A549 (cell line): ENCODE measurements at regions not wholly inside any gene's neighbourhood (a gene's known extent, or its start where the extent isn't known, plus 50 kb on each side); places are given as distances from the start of the nearest gene placed in this dataset.

ENCODE experiments used
- ATAC-seq, 2 experiments: fragments of 200-7000 bp in 1 of 2; fragments of >200 bp in 1 of 2; cut with Nextera tagmentation in 1 of 2; cut with Tn5 transposase in 1 of 2; 3 replicates each; pipeline versions ENCODE4 v1.8.0 to v1.9.1; 2018 to 2020; ENCODE audit warnings: mild to moderate bottlenecking in 1 of 2, moderate library complexity in 1 of 2
- CTCF ChIA-PET: fragments of 300-600 bp; sonication (Branson Sonifier 250); formaldehyde crosslinking; extraction: SDS; loops from one replicate; lab custom pipeline; 2021; ENCODE audit warnings: antibody characterized with exemption, inconsistent platforms; lab: Yijun Ruan, JAX
- POLR2A ChIA-PET: fragments of 350-600 bp; formaldehyde crosslinking; extraction: SDS; loops from one replicate; lab custom pipeline; 2021; ENCODE audit warnings: antibody characterized with exemption, inconsistent platforms; lab: Yijun Ruan, JAX
- DNase-seq, 2 experiments: peaks; one replicate each; pipeline versions ENCODE4 v3.0.0 to v3.0.0-alpha.2; 2011 to 2016; ENCODE audit warnings: low read depth in 1 of 2, low spot score in 1 of 2
- FAIRE-seq: peaks from 2 replicates; lab custom pipeline; 2011; peaks lifted over from hg19 to GRCh38; lab: Jason Lieb, UNC
- H3K27ac ChIP-seq, 2 experiments: fragments of >200 bp; sonication (Bioruptor Twin); formaldehyde crosslinking; 3 replicates each; pipeline ENCODE4 v1.5.1; 2016 to 2017
- H3K4me1 ChIP-seq: fragments of >200 bp; sonication (Bioruptor Twin); formaldehyde crosslinking; 3 replicates; pipeline ENCODE4 v1.6.1; 2016
- H3K4me2 ChIP-seq: fragments of >200 bp; sonication (Bioruptor Twin); formaldehyde crosslinking; 3 replicates; pipeline ENCODE4 v1.6.1; 2016
- H3K4me3 ChIP-seq: fragments of >200 bp; sonication (Bioruptor Twin); formaldehyde crosslinking; 3 replicates; pipeline ENCODE4 v1.5.1; 2016
- H3K9me3 ChIP-seq: fragments of >200 bp; sonication (Bioruptor Twin); formaldehyde crosslinking; 3 replicates; pipeline ENCODE4 v1.6.1; 2016
- ATOH8 ChIP-seq: fragments of 250-450 bp; sonication (Bioruptor Pico); IDR thresholded peaks from 2 replicates; pipeline ENCODE4 v1.5.0; 2020; ENCODE audit warnings: low read depth, mild to moderate bottlenecking, moderate library complexity
- CEBPB ChIP-seq, 2 experiments: fragments of >200 bp in 1 of 2; sonication (Bioruptor Twin) in 1 of 2; formaldehyde crosslinking in 1 of 2; IDR thresholded peaks; 2 replicates each; pipeline ENCODE4 v1.6.1; 2012 to 2016
- CHD4 ChIP-seq: fragments of 200-600 bp; sonication (generic); IDR thresholded peaks from 2 replicates; pipeline ENCODE4 v1.6.1; 2016; ENCODE audit warnings: antibody characterized with exemption, mild to moderate bottlenecking, borderline replicate concordance
- ELK1 ChIP-seq: fragments of 150-350 bp; IDR thresholded peaks from 2 replicates; pipeline ENCODE4 v1.6.1; 2014; ENCODE audit warnings: low read depth, mild to moderate bottlenecking, low read length
- ESRRA ChIP-seq: fragments of 150-350 bp; IDR thresholded peaks from 2 replicates; pipeline ENCODE4 v1.6.1; 2014; ENCODE audit warnings: mild to moderate bottlenecking, low read length, borderline replicate concordance
- FOXS1 ChIP-seq: fragments of 250-450 bp; sonication (Bioruptor Pico); IDR thresholded peaks from 2 replicates; pipeline ENCODE4 v1.5.0; 2020; ENCODE audit warnings: mild to moderate bottlenecking, moderate library complexity
- HDAC2 ChIP-seq: fragments of 200-600 bp; sonication (generic); IDR thresholded peaks from 2 replicates; pipeline ENCODE4 v1.6.1; 2016
- HES2 ChIP-seq: fragments of >200 bp; sonication (Bioruptor Twin); formaldehyde crosslinking; IDR thresholded peaks from 2 replicates; pipeline ENCODE4 v1.6.1; 2016
- HOXB13 ChIP-seq: fragments of 250-450 bp; sonication (Bioruptor Pico); IDR thresholded peaks from 2 replicates; pipeline ENCODE4 v1.5.0; 2020; ENCODE audit warnings: low read depth, mild to moderate bottlenecking, moderate library complexity
- HOXB5 ChIP-seq: fragments of 250-450 bp; sonication (Bioruptor Pico); IDR thresholded peaks from 2 replicates; pipeline ENCODE4 v1.5.0; 2020; ENCODE audit warnings: mild to moderate bottlenecking, moderate library complexity
- JUNB ChIP-seq: fragments of >200 bp; sonication (Bioruptor Twin); formaldehyde crosslinking; IDR thresholded peaks from 2 replicates; pipeline ENCODE4 v1.6.1; 2016
- KDM1A ChIP-seq: fragments of 200-600 bp; sonication (generic); IDR thresholded peaks from 2 replicates; pipeline ENCODE4 v1.6.1; 2016; ENCODE audit warnings: low read depth, mild to moderate bottlenecking
- MAFK ChIP-seq: fragments of 450-650 bp; IDR thresholded peaks from 2 replicates; pipeline ENCODE4 v1.6.1; 2014; ENCODE audit not compliant: partially characterized antibody
- MYC ChIP-seq: IDR thresholded peaks from 2 replicates; pipeline ENCODE4 v1.6.1; 2012; ENCODE audit warnings: mild to moderate bottlenecking, inconsistent platforms, low read length, improper control_type of control experiment, borderline replicate concordance
- NPAS2 ChIP-seq: fragments of 250-450 bp; sonication (Bioruptor Pico); IDR thresholded peaks from 2 replicates; pipeline ENCODE4 v1.8.0; 2022; ENCODE audit warnings: mild to moderate bottlenecking, moderate library complexity, borderline replicate concordance
- NR3C1 ChIP-seq: fragments of >200 bp; sonication (Bioruptor Twin); formaldehyde crosslinking; IDR thresholded peaks from 3 replicates; pipeline ENCODE4 v1.6.1; 2017
- REST ChIP-seq: fragments of 200-600 bp; sonication (generic); IDR thresholded peaks from 2 replicates; pipeline ENCODE4 v1.6.1; 2016; ENCODE audit warnings: antibody characterized with exemption, mild to moderate bottlenecking, moderate library complexity
- RFX5 ChIP-seq: fragments of 450-650 bp; IDR thresholded peaks from 2 replicates; pipeline ENCODE4 v1.7.1; 2014; ENCODE audit warnings: antibody characterized with exemption, mild to moderate bottlenecking, moderate library complexity
- RNF2 ChIP-seq: fragments of 200-600 bp; sonication (generic); IDR thresholded peaks from 2 replicates; pipeline ENCODE4 v1.6.1; 2016; ENCODE audit warnings: low read depth, mild to moderate bottlenecking, antibody characterized with exemption, moderate library complexity, borderline replicate concordance
- WGBS: methylation state at CpG from one replicate; pipeline ENCODE4 v1.1.6; 2017; ENCODE audit errors: missing lambda C conversion rate; 5-methylcytosine and 5-hydroxymethylcytosine counted together

GRCh38 chr18:73831688-73832087, 315.9 kb downstream of the FBXO15 start:
- TF ChIP-seq MAFK (no peak), CEBPB (IDR thresholded peaks at IDR 0.05) (no peak), JUNB (no peak), NPAS2 (no peak), RNF2 (no peak), ESRRA (no peak), NR3C1 (no peak), RFX5 (no peak), ATOH8 (CRISPR knock-in tag) (no peak)
- Histone ChIP-seq H3K4me3 (no peak overlapping the region), H3K4me2 (no peak overlapping the region), H3K4me1 (no peaks in the 10 kb centered on the region), H3K27ac (no peak overlapping the region), H3K9me3 (no peaks in the 10 kb centered on the region)
- CTCF ChIA-PET = interaction anchor here (1.0 to 1.8 kb wide), 2 partner anchors 11 to 19 kb away, joined by 3 to 10 read pairs; no protein-coding TSS in a partner anchor
- ATAC-seq = no peak
- no peak for DNase-seq
- WGBS = 7% methylated on average over 3 of the region's 6 CpGs
- FAIRE-seq = no peak
- POLR2A ChIA-PET = no interaction called here

- no peak for FAIRE-seq
- no peak overlapping the region for H3K4me3 ChIP-seq
- CTCF ChIA-PET = interaction anchor here (1.3 kb wide), 1 partner anchor 13 kb away, joined by 6 read pairs; no protein-coding TSS in a partner anchor
- no peak for DNase-seq
- H3K4me1 ChIP-seq = no peaks in the 10 kb centered on the region
- no peak for TF ChIP-seq REST
- no peak for TF ChIP-seq RFX5
- TF ChIP-seq MYC = no peak
- no peak for TF ChIP-seq HOXB5 (CRISPR knock-in tag)
- TF ChIP-seq HES2 = no peak
- TF ChIP-seq KDM1A = no peak
- no peak for TF ChIP-seq ELK1
- TF ChIP-seq FOXS1 = no peak
- WGBS = 71% methylated on average over 7 of the region's 7 CpGs
- ATAC-seq = no peak
- no peak overlapping the region for H3K4me2 ChIP-seq
- no peak overlapping the region for H3K27ac ChIP-seq
- no peaks in the 10 kb centered on the region for H3K9me3 ChIP-seq
- POLR2A ChIA-PET = no interaction called here
These were observed 318.5 kb downstream of the FBXO15 start for GRCh38 chr18:73829146-73829545.

GRCh38 chr18:73827801-73828200, 319.8 kb downstream of the FBXO15 start:
- no peak for TF ChIP-seq HOXB13 (CRISPR knock-in tag)
- no peak for TF ChIP-seq CHD4
- TF ChIP-seq HDAC2 = no peak
- Histone ChIP-seq H3K4me1 (no peaks in the 10 kb centered on the region), H3K4me2 (no peak overlapping the region), H3K27ac (no peak overlapping the region), H3K4me3 (no peak overlapping the region), H3K9me3 (no peaks in the 10 kb centered on the region)
- CTCF ChIA-PET = interaction anchor here (1.8 kb wide), 1 partner anchor 15 kb away, joined by 5 read pairs; no protein-coding TSS in a partner anchor
- 45% methylated on average over 7 of the region's 7 CpGs for WGBS
- DNase-seq = no peak
- ATAC-seq = no peak
- FAIRE-seq = no peak
- POLR2A ChIA-PET = no interaction called here
